Karpas-422 (cell line): ENCODE measurements at regions not wholly inside any gene's neighbourhood (a gene's known extent, or its start where the extent isn't known, plus 50 kb on each side); places are given as distances from the start of the nearest gene placed in this dataset.

Experiments used
- DNase-seq: peaks from one replicate; pipeline ENCODE4 v3.0.0-alpha.2; 2015
- H2AFZ ChIP-seq: fragments of 200-600 bp; sonication (generic); 2 replicates; pipeline ENCODE4 v1.6.1; 2014; ENCODE audit warnings: antibody characterized with exemption, low read length, mixed read lengths
- H3K27ac ChIP-seq: fragments of 200-600 bp; sonication (generic); 2 replicates; pipeline ENCODE4 v1.5.1; 2014; ENCODE audit warnings: mild to moderate bottlenecking, low read length, moderate library complexity
- H3K27me3 ChIP-seq: fragments of 200-600 bp; sonication (generic); 2 replicates; pipeline ENCODE4 v1.6.1; 2014; ENCODE audit warnings: low read length, mixed read lengths
- H3K36me3 ChIP-seq: fragments of 200-600 bp; sonication (generic); 2 replicates; pipeline ENCODE4 v1.6.1; 2014; ENCODE audit warnings: low read length, mixed read lengths; ENCODE audit not compliant: insufficient read depth
- H3K4me1 ChIP-seq: fragments of 200-600 bp; sonication (generic); 2 replicates; pipeline ENCODE4 v1.6.1; 2014; ENCODE audit warnings: mild to moderate bottlenecking, low read length, mixed read lengths
- H3K4me2 ChIP-seq: fragments of 200-600 bp; sonication (generic); 2 replicates; pipeline ENCODE4 v1.6.1; 2014; ENCODE audit warnings: low read length, low read depth, mild to moderate bottlenecking; ENCODE audit not compliant: poor library complexity, severe bottlenecking
- H3K4me3 ChIP-seq: fragments of 200-600 bp; sonication (generic); 2 replicates; pipeline ENCODE4 v1.5.1; 2014; ENCODE audit warnings: mild to moderate bottlenecking, antibody characterized with exemption, low read length, mixed read lengths
- H3K79me2 ChIP-seq: fragments of 200-600 bp; sonication (generic); 2 replicates; pipeline ENCODE4 v1.6.1; 2014; ENCODE audit warnings: mild to moderate bottlenecking, low read length, mixed read lengths
- H3K9ac ChIP-seq: fragments of 200-600 bp; sonication (generic); 2 replicates; pipeline ENCODE4 v1.6.0; 2014; ENCODE audit warnings: low read length
- H3K9me2 ChIP-seq: fragments of 200-600 bp; sonication (generic), shearing (Covaris generic); replicated peaks from 2 replicates; pipeline ENCODE4 v1.6.0; 2014; ENCODE audit warnings: mild to moderate bottlenecking, low read length, moderate library complexity; ENCODE audit not compliant: insufficient read depth
- H3K9me3 ChIP-seq: fragments of 300-700, 200-600 bp; sonication (generic); 2 replicates; pipeline ENCODE4 v1.6.1; 2014; ENCODE audit warnings: low read length, mixed read lengths
- H4K20me1 ChIP-seq: fragments of 200-600 bp; sonication (generic); 2 replicates; pipeline ENCODE4 v1.6.1; 2014; ENCODE audit warnings: mild to moderate bottlenecking, antibody characterized with exemption, low read length, low read depth; ENCODE audit not compliant: insufficient read depth

DNA sequence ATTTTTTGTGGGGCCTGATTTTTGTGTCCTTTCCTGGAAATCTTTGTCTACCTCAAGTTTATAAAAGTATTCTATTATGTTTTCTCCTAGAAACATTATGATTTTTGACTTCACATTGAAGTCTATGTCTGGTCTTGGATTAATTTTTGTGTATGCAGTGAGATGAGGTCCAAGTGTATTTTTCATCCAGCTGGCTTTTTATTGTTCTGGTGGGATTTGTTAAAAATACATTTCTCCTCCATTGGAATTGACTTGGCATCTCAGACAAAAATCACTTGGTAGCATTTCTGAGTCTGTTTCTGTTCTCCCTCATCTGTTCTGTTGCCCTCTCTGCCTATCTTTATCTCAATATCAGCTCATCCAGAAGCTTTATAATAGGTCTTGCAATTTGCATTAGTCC lies 109.0 kb downstream of the IRX1 start:
- Histone ChIP-seq H2AFZ (no peak overlapping the region), H3K27me3 (no peaks in the 10 kb centered on the region), H3K9me3 (peaks cover 39% of the 10 kb centered on the region), H3K4me2 (no peak overlapping the region), H3K4me3 (no peak overlapping the region), H3K79me2 (no peaks in the 10 kb centered on the region), H3K9me2 (no peaks in the 10 kb centered on the region), H3K36me3 (no peaks in the 10 kb centered on the region), H4K20me1 (no peaks in the 10 kb centered on the region), H3K4me1 (no peaks in the 10 kb centered on the region), H3K9ac (no peak overlapping the region), H3K27ac (no peak overlapping the region)
- no peak for DNase-seq

DNA sequence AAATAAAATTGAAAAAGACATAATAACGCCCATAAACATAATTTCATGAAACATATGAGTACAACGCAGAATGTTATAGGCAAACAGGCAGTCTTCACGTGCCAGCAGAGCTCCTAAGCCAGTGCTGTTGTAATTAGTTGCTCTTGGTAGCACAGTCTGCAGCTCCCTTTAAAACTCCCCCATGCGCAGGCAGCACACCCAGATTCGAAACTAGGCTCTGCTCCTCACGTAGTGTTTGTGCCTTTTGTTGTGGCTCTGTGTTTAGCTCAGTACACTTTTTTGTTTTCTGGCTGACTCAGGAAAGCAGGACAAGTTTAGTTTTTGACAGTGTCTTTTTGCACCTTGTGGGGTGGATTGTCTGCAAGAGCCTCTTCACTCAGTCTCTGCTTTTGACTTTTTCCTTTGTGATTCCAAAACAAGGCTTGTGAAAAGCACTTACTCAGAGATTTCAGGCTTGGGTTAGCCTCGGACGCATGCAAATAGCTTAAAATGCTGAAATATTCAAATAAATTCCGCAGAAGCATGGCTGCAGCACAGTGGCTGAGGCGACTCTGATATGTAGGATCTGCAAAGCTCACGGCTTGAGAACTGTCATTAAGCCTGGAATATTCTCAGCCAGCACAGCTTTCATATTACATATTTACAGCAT lies 113.6 kb downstream of the IRX1 start:
- no peak overlapping the region for H3K27ac ChIP-seq

DNA sequence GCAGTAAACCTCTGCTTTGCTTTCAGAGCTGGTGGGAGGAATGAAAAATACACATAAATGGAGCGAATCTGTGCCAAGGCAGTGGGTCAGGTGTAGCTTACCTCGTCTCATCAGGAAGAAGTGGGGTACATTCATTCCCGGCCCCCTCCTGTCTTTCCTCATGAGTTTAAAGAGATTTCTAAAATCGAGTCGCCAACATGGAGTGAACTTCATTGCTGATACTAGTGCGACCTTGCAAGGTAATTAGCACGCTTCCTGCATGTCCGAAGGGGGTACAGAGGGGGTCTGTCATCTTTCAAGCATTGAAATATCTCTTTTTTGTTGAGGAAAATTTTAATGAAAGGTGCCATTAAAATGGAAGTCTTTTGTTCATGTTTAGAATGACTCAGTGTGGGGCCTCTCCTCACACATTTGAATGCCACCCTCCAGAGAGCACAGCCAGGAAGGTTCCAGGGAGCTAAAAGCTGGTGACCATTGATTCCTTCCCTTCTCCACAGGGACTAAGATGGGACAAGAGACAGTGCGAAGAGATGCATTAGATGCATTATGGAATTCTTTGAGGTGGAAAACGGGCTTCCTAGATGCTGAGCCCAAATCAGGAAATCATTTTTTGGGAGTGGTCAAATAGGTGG lies 114.2 kb downstream of the IRX1 start:
- Histone ChIP-seq H3K9me3 (peaks cover 28% of the 10 kb centered on the region), H3K27ac (no peak overlapping the region), H4K20me1 (no peaks in the 10 kb centered on the region), H3K36me3 (no peaks in the 10 kb centered on the region), H2AFZ (no peak overlapping the region), H3K4me1 (no peaks in the 10 kb centered on the region), H3K9ac (no peak overlapping the region), H3K27me3 (no peaks in the 10 kb centered on the region), H3K4me3 (no peak overlapping the region), H3K79me2 (no peaks in the 10 kb centered on the region), H3K9me2 (no peaks in the 10 kb centered on the region), H3K4me2 (no peak overlapping the region)
- no peak for DNase-seq

More for the DNA sequence above, 113.6 kb downstream of the IRX1 start:
- no peaks in the 10 kb centered on the region for H4K20me1 ChIP-seq
- H3K4me2 ChIP-seq = no peak overlapping the region
- H3K36me3 ChIP-seq = no peaks in the 10 kb centered on the region
- no peaks in the 10 kb centered on the region for H3K79me2 ChIP-seq
- H3K9me2 ChIP-seq = no peaks in the 10 kb centered on the region
- no peak overlapping the region for H2AFZ ChIP-seq
- H3K9ac ChIP-seq = no peak overlapping the region
- no peaks in the 10 kb centered on the region for H3K4me1 ChIP-seq
- DNase-seq = no peak
- no peak overlapping the region for H3K4me3 ChIP-seq
- H3K27me3 ChIP-seq = no peaks in the 10 kb centered on the region
- peaks cover 30% of the 10 kb centered on the region for H3K9me3 ChIP-seq

DNA sequence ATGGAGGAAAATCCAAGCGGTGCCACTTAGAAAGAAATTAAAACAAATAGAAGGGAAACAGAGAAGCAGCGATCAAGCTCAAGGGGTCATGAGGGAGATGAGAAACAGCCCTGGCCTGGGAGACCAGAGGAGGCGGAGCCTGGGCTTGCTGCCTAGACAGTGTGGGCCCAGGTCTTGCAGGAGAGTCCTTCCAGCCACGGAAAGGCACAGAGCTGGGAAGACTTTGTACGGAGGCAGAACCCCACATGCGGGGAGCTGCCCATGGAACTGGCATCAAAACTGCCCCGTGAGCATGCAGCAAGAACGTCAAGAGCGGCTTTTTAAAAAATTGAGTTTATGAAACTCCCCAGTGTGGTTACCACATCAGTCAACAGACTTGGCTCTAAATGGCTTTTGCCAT lies 119.4 kb downstream of the IRX1 start:
- DNase-seq = no peak

DNA sequence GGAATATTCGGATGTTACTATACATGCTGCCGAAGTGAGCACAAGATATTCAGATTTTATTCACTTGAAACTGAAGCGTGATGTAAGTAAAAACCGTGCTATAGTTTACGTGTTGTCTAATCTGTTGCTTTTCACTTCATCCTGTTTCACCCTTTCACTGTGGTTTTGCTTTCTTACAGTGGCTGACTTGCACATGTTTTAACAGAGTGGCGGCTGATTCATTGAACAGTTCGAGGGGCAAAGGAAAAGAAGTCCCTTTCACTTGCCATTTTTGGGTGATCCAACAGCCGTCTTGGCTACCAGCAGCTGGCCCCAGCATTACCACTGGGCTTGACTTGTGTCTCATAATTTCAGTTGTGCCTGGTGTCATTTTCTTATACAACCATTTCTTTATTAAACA lies 134.0 kb downstream of the IRX1 start:
- no peaks in the 10 kb centered on the region for H3K79me2 ChIP-seq
- H2AFZ ChIP-seq = no peak overlapping the region
- H3K4me2 ChIP-seq = no peak overlapping the region
- no peak overlapping the region for H3K4me3 ChIP-seq
- H4K20me1 ChIP-seq = no peaks in the 10 kb centered on the region
- no peaks in the 10 kb centered on the region for H3K27me3 ChIP-seq
- no peak overlapping the region for H3K9ac ChIP-seq
- no peaks in the 10 kb centered on the region for H3K36me3 ChIP-seq
- H3K9me2 ChIP-seq = no peaks in the 10 kb centered on the region
- peaks cover 23% of the 10 kb centered on the region for H3K9me3 ChIP-seq
- H3K27ac ChIP-seq = no peak overlapping the region
- DNase-seq = no peak
- H3K4me1 ChIP-seq = no peaks in the 10 kb centered on the region

More for the DNA sequence above, 119.4 kb downstream of the IRX1 start:
- no peak overlapping the region for H3K4me3 ChIP-seq
- H2AFZ ChIP-seq = no peak overlapping the region
- H3K36me3 ChIP-seq = no peaks in the 10 kb centered on the region
- peaks cover 14% of the 10 kb centered on the region; the same call in 1 of the 2 replicates for H3K9me3 ChIP-seq
- no peaks in the 10 kb centered on the region for H4K20me1 ChIP-seq
- H3K27ac ChIP-seq = no peak overlapping the region
- H3K79me2 ChIP-seq = no peaks in the 10 kb centered on the region
- no peak overlapping the region for H3K4me2 ChIP-seq
- H3K9ac ChIP-seq = no peak overlapping the region
- no peaks in the 10 kb centered on the region for H3K27me3 ChIP-seq
- H3K4me1 ChIP-seq = no peaks in the 10 kb centered on the region
- H3K9me2 ChIP-seq = no peaks in the 10 kb centered on the region

DNA sequence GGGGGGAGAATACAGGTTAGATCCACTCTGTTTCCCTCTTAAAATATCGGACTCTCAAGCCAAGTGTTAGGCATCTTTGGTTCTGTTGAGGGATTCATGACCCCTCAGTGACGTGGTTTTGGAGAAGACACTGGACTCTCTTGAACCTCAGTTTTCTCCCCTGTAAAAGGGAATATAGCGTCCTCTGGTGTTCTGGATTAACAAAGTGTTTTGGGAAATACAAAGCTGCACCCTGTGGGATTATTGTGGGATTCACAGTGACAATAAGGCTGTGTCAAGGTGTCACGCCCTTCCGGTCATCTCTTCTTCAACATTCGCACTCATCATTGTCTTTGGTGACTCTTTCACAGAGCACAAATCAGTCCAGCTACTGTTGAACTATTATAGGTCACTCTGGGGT lies 139.0 kb downstream of the IRX1 start:
- no peaks in the 10 kb centered on the region for H3K36me3 ChIP-seq
- DNase-seq = no peak
- H3K4me3 ChIP-seq = no peak overlapping the region
- no peak overlapping the region for H3K9ac ChIP-seq
- no peaks in the 10 kb centered on the region for H3K27me3 ChIP-seq
- no peak overlapping the region for H2AFZ ChIP-seq
- H3K79me2 ChIP-seq = no peaks in the 10 kb centered on the region
- H3K9me2 ChIP-seq = no peaks in the 10 kb centered on the region
- H3K27ac ChIP-seq = no peak overlapping the region
- H3K9me3 ChIP-seq = peaks cover 8% of the 10 kb centered on the region
- no peaks in the 10 kb centered on the region for H3K4me1 ChIP-seq
- no peaks in the 10 kb centered on the region for H4K20me1 ChIP-seq
- no peak overlapping the region for H3K4me2 ChIP-seq

DNA sequence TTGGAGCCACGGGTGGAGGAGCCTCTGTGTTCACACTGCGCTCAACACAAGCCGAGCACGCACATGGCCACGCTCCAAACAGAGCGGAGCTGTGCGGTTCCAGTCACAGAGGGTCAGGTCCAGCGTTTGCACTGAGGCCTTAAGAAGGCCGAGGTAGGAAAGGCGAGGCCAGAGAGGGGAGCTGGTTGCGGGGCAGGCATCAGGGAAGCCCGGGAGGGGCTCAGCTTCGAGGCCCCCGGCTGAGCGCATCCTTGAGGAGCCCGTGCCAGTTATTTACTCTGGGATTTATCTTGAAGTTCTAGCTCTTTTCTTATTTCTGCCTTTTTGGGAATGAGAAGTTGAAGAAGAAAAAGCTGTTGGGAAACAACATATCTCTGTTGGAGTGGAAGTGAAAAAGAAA lies 140.8 kb downstream of the IRX1 start:
- Histone ChIP-seq H3K9ac (no peak overlapping the region), H3K27ac (no peak overlapping the region), H2AFZ (no peak overlapping the region), H3K9me2 (no peaks in the 10 kb centered on the region), H4K20me1 (no peaks in the 10 kb centered on the region), H3K27me3 (no peaks in the 10 kb centered on the region), H3K9me3 (peaks cover 13% of the 10 kb centered on the region), H3K79me2 (no peaks in the 10 kb centered on the region), H3K4me1 (no peaks in the 10 kb centered on the region), H3K4me2 (no peak overlapping the region), H3K4me3 (no peak overlapping the region), H3K36me3 (no peaks in the 10 kb centered on the region)
- no peak for DNase-seq

DNA sequence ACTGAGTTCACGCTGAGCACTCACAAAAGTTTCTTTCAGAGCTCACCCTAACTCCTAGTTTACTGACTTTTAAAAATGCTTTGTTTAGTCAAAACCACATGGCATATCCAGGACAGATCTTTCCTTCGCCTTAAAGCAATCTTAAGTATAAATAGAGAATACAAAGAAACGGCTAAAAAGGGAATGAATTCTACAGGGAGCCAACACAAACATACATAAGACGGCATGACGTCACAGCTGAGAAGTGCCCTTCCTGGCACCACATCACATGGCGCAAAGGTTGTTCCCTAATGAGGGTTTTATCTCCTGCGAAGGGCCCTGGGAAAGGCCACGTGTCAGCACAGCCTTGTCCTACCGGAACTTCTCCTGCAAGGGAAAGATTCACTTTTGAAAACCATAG lies 141.3 kb downstream of the IRX1 start:
- Histone ChIP-seq H3K36me3 (no peaks in the 10 kb centered on the region), H2AFZ (no peak overlapping the region), H3K79me2 (no peaks in the 10 kb centered on the region), H3K27me3 (no peaks in the 10 kb centered on the region), H3K4me3 (no peak overlapping the region), H3K27ac (no peak overlapping the region), H3K9ac (no peak overlapping the region), H4K20me1 (no peaks in the 10 kb centered on the region), H3K4me1 (no peaks in the 10 kb centered on the region), H3K9me2 (no peaks in the 10 kb centered on the region), H3K9me3 (peaks cover 16% of the 10 kb centered on the region), H3K4me2 (no peak overlapping the region)
- no peak for DNase-seq
